ENCODE measurements at regions not wholly inside any gene's neighbourhood (a gene's known extent, or its start where the extent isn't known, plus 50 kb on each side); places are given as distances from the start of the nearest gene placed in this dataset.

GRCh38 chr6:44771647-44772415, 384.3 kb downstream of the CDC5L start:
- no peak for DNase-seq

GRCh38 chr6:44772838-44773237, 385.3 kb downstream of the CDC5L start:
- DNase-seq = no peak

- no peak for DNase-seq
Measured at GRCh38 chr6:44775121-44775520, 387.6 kb downstream of the CDC5L start.

GRCh38 chr6:44776344-44776743, 388.8 kb downstream of the CDC5L start:
- DNase-seq = no peak

GRCh38 chr6:44778513-44778912, 391.0 kb downstream of the CDC5L start:
- DNase-seq = no peak
